ENCODE measurements at regions not wholly inside any gene's neighbourhood (a gene's known extent, or its start where the extent isn't known, plus 50 kb on each side); places are given as distances from the start of the nearest gene placed in this dataset.
"Not testable (repeated sequence)": the region's sequence is repeated elsewhere in the genome, so short reads cannot be mapped to it uniquely, and the experiment has no call there.

DNA sequence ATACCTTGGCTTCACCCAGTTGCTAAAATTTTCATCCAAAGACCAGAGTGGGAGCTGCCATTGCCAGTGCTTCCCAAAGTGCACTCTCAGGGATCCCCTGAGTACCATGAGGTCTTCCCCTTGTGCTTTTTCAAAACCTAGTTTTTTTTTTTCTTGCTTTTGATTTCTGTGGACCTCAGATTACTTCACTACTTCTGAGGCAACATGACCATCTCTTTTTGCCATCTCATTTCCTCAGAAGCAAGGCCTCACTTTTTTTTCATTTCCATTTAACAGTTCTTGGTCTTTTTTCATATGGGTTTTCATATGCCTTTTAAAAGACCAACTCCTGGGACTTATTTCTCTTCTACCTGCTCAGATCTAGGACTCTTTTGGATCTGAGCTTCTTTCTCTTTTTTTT lies 64.1 kb upstream of the MMS22L start:
- H3K4me1 ChIP-seq (ENCODE audit: low read length) = no peaks in the 10 kb centered on the region
- no peak overlapping the region for H3K9ac ChIP-seq (ENCODE audit: low read length)
- no peak overlapping the region for H2AFZ ChIP-seq (ENCODE audit: low read length)
- H3F3A ChIP-seq (ENCODE audit: insufficient read depth, low read length) = no peaks in the 10 kb centered on the region
- H3K9me2 ChIP-seq (replicated peaks; ENCODE audit: insufficient read depth, low read length) = no peaks in the 10 kb centered on the region
- H3K27ac ChIP-seq (ENCODE audit: low read length) = no peak overlapping the region
- no peaks in the 10 kb centered on the region for H3K27me3 ChIP-seq (replicated peaks; ENCODE audit: insufficient read depth, low read length)
- TF ChIP-seq EZH2 (optimal IDR thresholded peaks at IDR 0.05; ENCODE audit: low read depth, low read length) (no peak), EZH2phosphoT487 (IDR thresholded peaks at IDR 0.05; ENCODE audit: low read length) (no peak)
- TF ChIP-seq, protein P1, sequence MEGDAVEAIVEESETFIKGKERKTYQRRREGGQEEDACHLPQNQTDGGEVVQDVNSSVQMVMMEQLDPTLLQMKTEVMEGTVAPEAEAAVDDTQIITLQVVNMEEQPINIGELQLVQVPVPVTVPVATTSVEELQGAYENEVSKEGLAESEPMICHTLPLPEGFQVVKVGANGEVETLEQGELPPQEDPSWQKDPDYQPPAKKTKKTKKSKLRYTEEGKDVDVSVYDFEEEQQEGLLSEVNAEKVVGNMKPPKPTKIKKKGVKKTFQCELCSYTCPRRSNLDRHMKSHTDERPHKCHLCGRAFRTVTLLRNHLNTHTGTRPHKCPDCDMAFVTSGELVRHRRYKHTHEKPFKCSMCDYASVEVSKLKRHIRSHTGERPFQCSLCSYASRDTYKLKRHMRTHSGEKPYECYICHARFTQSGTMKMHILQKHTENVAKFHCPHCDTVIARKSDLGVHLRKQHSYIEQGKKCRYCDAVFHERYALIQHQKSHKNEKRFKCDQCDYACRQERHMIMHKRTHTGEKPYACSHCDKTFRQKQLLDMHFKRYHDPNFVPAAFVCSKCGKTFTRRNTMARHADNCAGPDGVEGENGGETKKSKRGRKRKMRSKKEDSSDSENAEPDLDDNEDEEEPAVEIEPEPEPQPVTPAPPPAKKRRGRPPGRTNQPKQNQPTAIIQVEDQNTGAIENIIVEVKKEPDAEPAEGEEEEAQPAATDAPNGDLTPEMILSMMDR (IDR thresholded peaks at IDR 0.05; ENCODE audit: low read length) = no peak
- H3K9me3 ChIP-seq (replicated peaks; ENCODE audit: insufficient read depth, low read length) = no peaks in the 10 kb centered on the region
- no peak for DNase-seq
- no peaks in the 10 kb centered on the region for H4K20me1 ChIP-seq (ENCODE audit: insufficient read depth, low read length)
- no peaks in the 10 kb centered on the region for H3K36me3 ChIP-seq (replicated peaks; ENCODE audit: insufficient read depth, low read length)
- H3K4me2 ChIP-seq (ENCODE audit: low read depth, low read length) = no peak overlapping the region
- H3K4me3 ChIP-seq (ENCODE audit: low read length) = no peak overlapping the region
- H3K79me2 ChIP-seq (ENCODE audit: low read length) = no peaks in the 10 kb centered on the region

DNA sequence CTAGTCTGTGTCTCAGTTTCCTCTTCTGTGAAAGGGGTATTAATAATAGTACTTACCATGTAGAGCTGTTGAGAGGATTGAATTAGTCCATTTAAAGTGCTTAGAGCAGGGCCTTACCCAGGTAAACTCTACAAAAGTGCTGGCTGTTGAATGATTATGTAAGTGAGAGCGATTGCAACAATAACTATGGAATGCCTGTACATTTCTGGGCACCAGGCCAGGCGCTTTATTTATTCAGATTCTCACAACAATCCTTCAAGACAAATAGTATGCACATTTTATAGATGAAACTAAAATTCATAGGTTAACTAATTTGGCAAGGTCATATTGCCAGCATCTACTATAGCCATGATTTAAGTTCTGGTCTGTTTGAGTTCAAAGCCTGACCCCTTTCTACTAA lies 78.3 kb upstream of the MMS22L start:
- no peak for DNase-seq

DNA sequence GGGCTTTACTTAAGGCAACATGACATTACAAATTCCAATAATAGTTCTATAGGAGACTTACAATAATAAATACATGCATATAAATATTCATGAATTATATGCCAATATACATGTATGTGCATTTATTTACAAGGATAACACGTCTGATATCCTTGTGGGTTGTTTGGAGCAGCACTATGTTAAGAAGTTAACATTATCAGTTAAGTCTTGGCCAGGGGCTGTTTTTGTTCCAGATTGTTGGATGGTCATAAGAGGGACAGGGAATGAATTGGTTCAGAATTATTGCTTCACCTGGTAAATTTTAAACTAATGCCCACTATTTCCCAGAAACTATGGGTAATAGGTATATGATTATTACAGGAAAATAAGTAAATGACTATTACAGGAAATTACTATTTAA lies 81.3 kb upstream of the MMS22L start:
- no peak overlapping the region for H2AFZ ChIP-seq (ENCODE audit: low read length)
- no peak for TF ChIP-seq EZH2phosphoT487 (IDR thresholded peaks at IDR 0.05; ENCODE audit: low read length)
- TF ChIP-seq, protein P1 (IDR thresholded peaks at IDR 0.05; ENCODE audit: low read length) = no peak
- no peak for TF ChIP-seq EZH2 (optimal IDR thresholded peaks at IDR 0.05; ENCODE audit: low read depth, low read length)
- H3K36me3 ChIP-seq (replicated peaks; ENCODE audit: insufficient read depth, low read length) = no peaks in the 10 kb centered on the region
- H3K79me2 ChIP-seq (ENCODE audit: low read length) = no peaks in the 10 kb centered on the region
- no peaks in the 10 kb centered on the region for H3F3A ChIP-seq (ENCODE audit: insufficient read depth, low read length)
- no peaks in the 10 kb centered on the region for H3K27me3 ChIP-seq (replicated peaks; ENCODE audit: insufficient read depth, low read length)
- no peak overlapping the region for H3K4me3 ChIP-seq (ENCODE audit: low read length)
- no peaks in the 10 kb centered on the region for H3K9me3 ChIP-seq (replicated peaks; ENCODE audit: insufficient read depth, low read length)
- no peak overlapping the region for H3K9ac ChIP-seq (ENCODE audit: low read length)
- no peak overlapping the region for H3K27ac ChIP-seq (ENCODE audit: low read length)
- no peaks in the 10 kb centered on the region for H3K4me1 ChIP-seq (ENCODE audit: low read length)
- H3K4me2 ChIP-seq (ENCODE audit: low read depth, low read length) = no peak overlapping the region
- no peak for DNase-seq
- H3K9me2 ChIP-seq (replicated peaks; ENCODE audit: insufficient read depth, low read length) = no peaks in the 10 kb centered on the region
- H4K20me1 ChIP-seq (ENCODE audit: insufficient read depth, low read length) = no peaks in the 10 kb centered on the region

More for the DNA sequence above, 78.3 kb upstream of the MMS22L start:
- Histone ChIP-seq H4K20me1 (ENCODE audit: insufficient read depth, low read length) (no peaks in the 10 kb centered on the region), H3K4me3 (ENCODE audit: low read length) (no peak overlapping the region), H3K9me3 (replicated peaks; ENCODE audit: insufficient read depth, low read length) (no peaks in the 10 kb centered on the region), H3K27ac (ENCODE audit: low read length) (no peak overlapping the region), H3K9me2 (replicated peaks; ENCODE audit: insufficient read depth, low read length) (no peaks in the 10 kb centered on the region), H2AFZ (ENCODE audit: low read length) (no peak overlapping the region), H3K36me3 (replicated peaks; ENCODE audit: insufficient read depth, low read length) (no peaks in the 10 kb centered on the region), H3K4me1 (ENCODE audit: low read length) (no peaks in the 10 kb centered on the region), H3F3A (ENCODE audit: insufficient read depth, low read length) (no peaks in the 10 kb centered on the region), H3K79me2 (ENCODE audit: low read length) (no peaks in the 10 kb centered on the region), H3K9ac (ENCODE audit: low read length) (no peak overlapping the region), H3K4me2 (ENCODE audit: low read depth, low read length) (no peak overlapping the region), H3K27me3 (replicated peaks; ENCODE audit: insufficient read depth, low read length) (no peaks in the 10 kb centered on the region)
- TF ChIP-seq EZH2 (optimal IDR thresholded peaks at IDR 0.05; ENCODE audit: low read depth, low read length) (no peak), EZH2phosphoT487 (IDR thresholded peaks at IDR 0.05; ENCODE audit: low read length) (no peak)
- TF ChIP-seq, protein P1 (IDR thresholded peaks at IDR 0.05; ENCODE audit: low read length) = no peak

DNA sequence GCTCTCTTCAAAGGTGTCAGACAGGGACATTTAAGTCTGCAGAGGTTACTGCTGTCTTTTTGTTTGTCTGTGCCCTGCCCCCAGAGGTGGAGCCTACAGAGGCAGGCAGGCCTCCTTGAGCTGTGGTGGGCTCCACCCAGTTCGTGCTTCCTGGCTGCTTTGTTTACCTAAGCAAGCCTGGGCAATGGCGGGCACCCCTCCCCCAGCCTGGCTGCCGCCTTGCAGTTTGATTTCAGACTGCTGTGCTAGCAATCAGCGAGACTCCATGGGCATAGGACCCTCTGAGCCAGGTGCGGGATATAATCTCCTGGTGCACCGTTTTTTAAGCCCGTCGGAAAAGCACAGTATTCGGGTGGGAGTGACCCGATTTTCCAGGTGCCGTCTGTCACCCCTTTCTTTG lies 99.1 kb upstream of the MMS22L start:
- not testable (repeated sequence) for H4K20me1 ChIP-seq (ENCODE audit: insufficient read depth, low read length); H3K9me2 ChIP-seq (replicated peaks; ENCODE audit: insufficient read depth, low read length); H3K36me3 ChIP-seq (replicated peaks; ENCODE audit: insufficient read depth, low read length); H3K27ac ChIP-seq (ENCODE audit: low read length); H3K79me2 ChIP-seq (ENCODE audit: low read length); H3K9ac ChIP-seq (ENCODE audit: low read length); H3K4me1 ChIP-seq (ENCODE audit: low read length); H3K4me2 ChIP-seq (ENCODE audit: low read depth, low read length); H3K9me3 ChIP-seq (replicated peaks; ENCODE audit: insufficient read depth, low read length); H3K4me3 ChIP-seq (ENCODE audit: low read length); DNase-seq; H3F3A ChIP-seq (ENCODE audit: insufficient read depth, low read length); H3K27me3 ChIP-seq (replicated peaks; ENCODE audit: insufficient read depth, low read length); H2AFZ ChIP-seq (ENCODE audit: low read length)

Data from MM.1S (cell line).